Stimulated activated CD4-positive, alpha-beta T cell treated with anti-CD3 and anti-CD28 coated beads, Interleukin-12 subunit alpha, Interleukin-12 subunit beta, amount 100 ng/mL, for 4 hours (primary cell): ENCODE measurements at regions not wholly inside any gene's neighbourhood (a gene's known extent, or its start where the extent isn't known, plus 50 kb on each side); places are given as distances from the start of the nearest gene placed in this dataset.

ENCODE experiments used
- DNase-seq: peaks from one replicate; pipeline ENCODE4 v3.0.0-alpha.2; 2020

- DNase-seq = no peak
Measured at GRCh38 chr6:104017410-104018381, 842.0 kb downstream of the HACE1 start.

DNA sequence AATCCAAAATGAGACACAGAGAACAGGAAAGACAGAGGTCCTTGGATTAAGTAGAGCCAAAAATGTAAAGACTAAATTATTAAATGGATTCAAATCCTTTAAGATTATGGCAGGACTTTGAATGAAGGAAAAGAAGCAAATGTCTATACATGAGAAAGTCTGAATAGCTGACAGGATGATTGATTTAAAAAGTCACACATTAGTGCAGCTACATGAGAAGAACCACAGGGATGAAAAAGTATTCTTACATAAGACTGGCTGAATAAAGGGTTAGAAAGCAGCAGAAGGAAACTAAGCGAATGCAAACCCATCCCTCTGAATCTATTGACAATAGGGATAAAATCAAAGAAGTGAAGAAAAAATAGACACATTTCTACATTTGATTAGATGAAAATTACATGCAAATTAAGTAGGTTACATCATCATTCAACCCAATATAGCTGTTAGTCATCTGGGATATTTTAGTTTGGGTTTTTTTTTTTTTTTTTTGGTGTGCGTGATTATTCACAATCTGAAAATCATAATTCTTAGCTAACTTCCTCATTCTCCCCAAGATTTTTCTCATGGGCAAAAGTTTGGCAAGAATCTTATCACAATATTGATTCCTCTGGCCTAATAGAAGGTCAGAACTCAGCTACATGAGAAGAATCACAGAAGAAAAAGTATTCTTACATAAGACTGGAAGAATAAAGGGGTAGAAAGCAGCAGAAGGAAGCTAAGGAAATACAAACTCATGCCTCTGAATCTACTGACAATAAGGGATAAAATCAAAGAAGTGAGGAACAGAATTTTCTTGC lies 845.4 kb downstream of the HACE1 start:
- DNase-seq = no peak

DNA sequence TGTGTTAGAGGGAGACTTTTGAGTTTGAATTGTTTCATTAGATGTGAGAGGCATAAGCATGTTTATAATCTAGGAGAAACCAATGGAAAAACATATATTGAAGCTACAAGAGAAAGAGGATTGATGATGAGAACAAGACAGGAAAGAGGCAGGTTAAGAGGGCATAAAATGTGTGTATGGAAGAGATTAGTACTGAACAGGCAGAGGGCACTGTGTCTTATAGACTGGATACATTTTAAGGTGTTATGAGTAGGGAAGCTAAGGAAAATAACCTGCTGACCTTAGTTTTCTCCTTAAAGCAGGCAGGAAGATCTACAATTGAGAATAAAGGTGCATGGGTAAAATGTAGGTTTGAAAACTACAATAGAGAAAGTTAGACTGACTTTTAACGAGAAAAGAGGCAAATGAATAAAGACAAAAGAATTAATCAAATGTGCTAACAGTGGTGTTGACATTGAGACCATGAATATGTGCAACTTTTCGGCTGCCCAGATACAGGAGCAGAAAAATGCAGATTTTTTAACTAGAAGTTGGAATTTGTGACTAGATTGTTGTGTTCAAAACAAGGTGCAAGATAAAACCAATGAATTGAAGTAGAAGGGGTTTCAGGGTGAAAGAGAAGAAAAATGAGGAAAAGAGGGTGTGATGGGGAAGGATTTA lies 846.3 kb downstream of the HACE1 start:
- no peak for DNase-seq

DNA sequence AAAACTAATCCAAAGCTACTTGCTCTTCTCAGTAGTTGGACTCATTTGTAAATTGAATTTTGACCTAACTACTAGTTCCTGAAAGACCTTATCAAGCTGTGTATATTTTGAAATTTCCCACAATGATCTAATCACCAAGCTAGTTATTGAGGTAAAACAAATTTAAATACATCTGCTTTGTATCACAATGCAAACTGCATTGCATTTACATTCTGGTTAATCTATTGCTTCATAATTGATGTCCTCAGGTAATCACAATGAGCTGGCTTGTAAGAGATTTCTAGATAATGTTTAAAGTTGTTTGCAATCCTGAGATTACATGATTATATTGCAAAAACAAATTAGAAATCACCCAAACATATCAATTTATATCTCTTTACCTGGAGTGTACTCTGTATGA lies 848.8 kb downstream of the HACE1 start:
- no peak for DNase-seq

- DNase-seq = no peak
Measured at GRCh38 chr6:104003803-104004516, 855.8 kb downstream of the HACE1 start.

DNA sequence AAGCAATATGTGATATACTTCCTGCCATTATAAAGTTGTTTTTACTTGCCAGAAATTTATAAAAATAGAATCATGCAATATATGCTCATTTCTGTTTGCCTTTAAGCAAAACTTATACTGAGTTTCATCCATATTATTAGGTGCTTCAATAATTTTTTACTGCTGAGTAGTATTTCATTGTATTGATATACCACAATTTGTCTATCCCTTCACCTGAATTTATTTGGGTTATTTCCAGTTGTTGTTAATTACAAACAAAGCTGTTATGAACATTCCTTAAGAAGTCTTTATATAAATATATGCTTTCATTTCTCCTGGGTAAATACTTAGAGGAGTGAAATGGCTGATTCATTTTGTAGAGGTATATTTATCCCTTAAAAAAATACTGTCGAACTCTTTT lies 864.1 kb downstream of the HACE1 start:
- DNase-seq = no peak

GRCh38 chr6:103983860-103984259 lies 875.9 kb downstream of the HACE1 start:
- DNase-seq = no peak

DNA sequence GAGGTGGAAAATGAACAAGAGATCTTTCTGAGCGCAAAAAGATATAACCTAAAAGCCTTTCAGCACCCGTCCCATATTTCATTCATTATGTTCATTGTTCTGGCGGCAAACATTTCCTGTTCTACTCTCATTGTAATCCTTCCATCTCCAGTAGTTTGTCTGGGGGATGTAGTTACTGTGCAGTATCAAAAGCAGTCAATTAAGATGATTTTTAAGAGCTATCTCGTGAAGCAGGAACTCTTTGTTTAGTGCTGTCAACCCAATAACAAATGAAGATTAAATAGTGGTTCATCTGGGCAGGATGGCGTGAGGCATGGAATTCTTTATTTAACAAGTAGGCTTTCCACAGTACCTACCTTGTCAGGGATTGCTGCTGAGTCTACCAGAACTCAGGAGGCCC lies 876.7 kb downstream of the HACE1 start:
- DNase-seq = no peak

- DNase-seq = no peak
Measured at GRCh38 chr6:103982574-103982973, 877.1 kb downstream of the HACE1 start.

DNA sequence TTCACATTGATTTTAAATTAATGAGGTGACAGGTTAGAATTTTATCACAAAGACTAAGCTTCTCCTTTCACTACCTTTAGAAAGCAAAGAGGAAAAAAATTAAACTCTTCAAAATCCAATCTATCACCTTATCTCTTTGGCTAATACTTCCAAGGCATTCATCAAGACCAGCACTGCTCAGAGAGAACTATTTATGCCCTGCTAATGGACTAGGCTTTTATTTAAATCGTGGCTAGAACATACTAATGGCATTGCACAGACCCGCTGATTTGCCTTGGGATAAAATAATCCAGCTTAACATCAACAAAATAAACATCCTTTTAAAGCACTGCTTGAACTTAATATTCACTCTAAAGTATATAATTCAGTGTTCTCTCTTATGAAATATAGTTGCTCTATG lies 880.4 kb downstream of the HACE1 start:
- DNase-seq = no peak

GRCh38 chr6:103937389-103937788 lies 922.3 kb downstream of the HACE1 start:
- no peak for DNase-seq

GRCh38 chr6:103925317-103925716 lies 934.4 kb downstream of the HACE1 start:
- no peak for DNase-seq

DNA sequence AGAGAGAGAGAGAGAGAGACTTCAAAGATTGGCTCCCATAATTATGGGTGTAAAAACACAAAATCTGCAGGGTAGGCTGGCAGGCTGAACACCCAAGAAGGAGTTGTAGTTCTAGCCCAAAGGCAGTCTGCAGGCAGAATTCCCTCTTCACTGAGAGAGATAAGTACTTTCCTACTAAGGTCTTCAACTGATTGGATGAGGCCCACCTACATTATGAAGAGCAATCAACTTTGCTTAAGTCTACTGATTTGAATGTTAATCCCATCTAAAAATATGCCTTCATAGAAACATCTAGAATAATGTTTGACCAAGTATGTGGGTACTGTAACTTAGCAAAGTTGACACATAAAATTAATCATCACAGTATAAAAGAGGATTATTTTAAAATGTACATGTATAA lies 949.7 kb downstream of the HACE1 start:
- no peak for DNase-seq

DNA sequence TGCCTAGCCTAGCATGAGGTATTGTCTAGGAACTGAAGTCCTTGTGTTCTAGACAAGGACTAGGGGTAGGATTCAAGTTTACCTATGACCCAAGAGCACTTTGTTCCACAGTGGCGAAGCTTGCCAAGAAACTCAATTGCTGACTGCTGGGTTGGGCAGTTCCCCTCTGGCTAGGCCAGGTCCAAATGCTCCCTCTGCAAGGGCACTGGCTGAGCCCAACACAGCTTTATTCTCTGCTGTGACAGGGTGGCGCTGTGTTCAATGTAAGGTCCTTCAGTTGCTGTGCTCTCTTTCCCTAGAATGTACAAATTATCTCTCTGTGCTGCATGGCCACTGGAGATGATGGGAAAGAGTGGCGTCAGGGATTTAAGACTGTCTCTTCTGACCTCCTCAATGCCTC lies 950.8 kb downstream of the HACE1 start:
- DNase-seq = no peak

DNA sequence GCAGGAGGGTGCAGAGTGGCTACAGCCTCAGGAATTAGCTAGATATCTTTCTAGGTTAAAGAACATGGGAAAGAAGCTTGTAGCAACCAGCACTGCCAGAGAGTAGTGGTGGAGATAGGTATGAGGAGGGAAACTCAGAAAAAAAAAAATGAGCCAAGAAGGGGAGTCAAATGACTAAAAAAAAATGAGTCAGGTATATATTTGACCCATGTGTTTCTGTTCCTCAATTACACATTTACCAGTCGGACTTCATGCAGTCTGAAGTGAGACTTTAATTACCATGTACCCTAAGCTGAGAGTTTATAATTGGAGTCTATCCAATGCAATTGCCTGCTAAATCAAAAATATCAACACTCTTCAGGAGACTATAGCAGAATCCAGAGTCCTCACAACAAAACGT lies 964.6 kb downstream of the HACE1 start:
- no peak for DNase-seq

DNA sequence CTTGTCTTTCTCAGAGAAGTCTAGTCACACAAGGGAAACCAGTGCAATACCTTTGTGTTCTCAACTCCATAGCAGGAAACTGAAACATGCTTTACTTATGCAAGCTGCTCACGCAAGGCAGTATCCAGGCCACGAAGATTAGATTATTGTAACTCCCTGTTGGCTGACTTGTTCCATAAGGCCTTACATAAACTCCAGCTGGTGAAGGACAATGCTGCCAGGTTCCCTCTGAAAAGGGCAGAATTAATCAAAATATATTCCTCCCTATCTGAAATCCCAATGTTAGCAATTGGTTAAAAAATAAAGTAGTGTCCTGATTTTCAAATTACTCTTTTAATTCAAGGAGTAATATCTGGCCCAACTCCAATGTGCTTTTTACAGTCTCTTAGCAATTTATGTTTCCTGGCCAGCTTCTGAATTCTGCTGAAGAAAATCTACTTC lies 966.6 kb downstream of the HACE1 start:
- no peak for DNase-seq

DNA sequence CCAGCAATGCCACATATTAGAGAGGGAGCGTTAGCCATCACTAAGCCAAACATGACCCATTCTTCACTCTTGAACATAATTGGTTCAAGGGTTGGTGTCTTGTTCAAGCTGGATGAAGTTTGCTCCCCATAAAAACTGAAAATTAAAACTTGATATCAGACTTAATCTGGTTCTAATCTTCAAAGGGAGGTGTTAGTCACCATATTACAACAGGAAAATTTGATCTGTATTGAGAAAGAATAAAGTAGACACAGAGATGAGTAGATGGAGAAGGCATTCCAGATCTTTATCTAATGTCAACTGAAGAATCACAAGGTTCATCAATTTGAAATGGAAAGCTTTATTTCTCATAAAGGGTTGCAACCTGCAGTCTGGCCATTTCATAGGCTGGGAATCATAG lies 972.8 kb downstream of the HACE1 start:
- no peak for DNase-seq

DNA sequence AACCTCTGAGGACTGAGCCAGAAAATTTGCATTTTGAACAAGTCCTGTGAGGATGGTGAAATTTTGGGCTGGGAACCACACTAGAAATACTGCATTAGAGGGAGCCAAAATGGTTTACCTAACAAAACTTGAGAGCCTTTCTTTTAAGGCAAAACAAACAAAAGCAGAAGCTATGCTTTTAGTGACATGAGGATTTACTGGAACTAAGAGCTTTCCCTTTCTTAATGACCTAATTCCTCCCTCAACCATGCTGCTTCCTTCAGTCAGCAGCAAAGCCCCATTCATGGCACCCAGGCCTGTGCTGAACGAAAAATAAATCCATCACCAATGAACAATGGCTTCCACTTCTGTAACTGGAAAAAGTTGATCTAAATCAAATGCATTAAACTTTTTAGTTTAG lies 974.3 kb downstream of the HACE1 start:
- DNase-seq = no peak

GRCh38 chr6:103879800-103880199 lies 979.9 kb downstream of the HACE1 start:
- no peak for DNase-seq

- no peak for DNase-seq
Measured at GRCh38 chr6:103875221-103875620, 984.5 kb downstream of the HACE1 start.

- DNase-seq = no peak
Measured at GRCh38 chr6:103874575-103874974, 985.1 kb downstream of the HACE1 start.

GRCh38 chr6:103872678-103873077 lies 987.0 kb downstream of the HACE1 start:
- no peak for DNase-seq

- no peak for DNase-seq
Measured at GRCh38 chr6:103872233-103872632, 987.5 kb downstream of the HACE1 start.
